ENCODE measurements at regions not wholly inside any gene's neighbourhood (a gene's known extent, or its start where the extent isn't known, plus 50 kb on each side); places are given as distances from the start of the nearest gene placed in this dataset.

DNA sequence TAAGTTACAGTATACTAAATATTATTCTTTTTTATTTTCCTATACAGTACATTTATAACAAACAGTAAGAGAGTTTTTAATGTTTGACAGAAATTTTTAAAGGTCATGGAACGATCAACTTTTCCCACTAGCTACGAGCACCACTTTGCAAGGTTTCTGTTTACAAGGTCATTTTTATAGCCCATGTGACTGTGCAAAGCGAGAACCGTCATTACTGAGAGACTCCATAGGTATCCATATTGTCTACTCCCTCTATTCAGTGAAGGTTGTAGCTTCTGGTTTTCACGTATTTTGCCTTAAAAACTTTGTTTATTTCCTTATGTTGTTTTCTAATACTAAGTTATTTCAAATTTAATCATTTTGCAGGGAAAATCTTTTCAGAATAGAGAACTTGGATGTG, 186.3 kb upstream of the RGMB start:
- TF ChIP-seq, protein P1, sequence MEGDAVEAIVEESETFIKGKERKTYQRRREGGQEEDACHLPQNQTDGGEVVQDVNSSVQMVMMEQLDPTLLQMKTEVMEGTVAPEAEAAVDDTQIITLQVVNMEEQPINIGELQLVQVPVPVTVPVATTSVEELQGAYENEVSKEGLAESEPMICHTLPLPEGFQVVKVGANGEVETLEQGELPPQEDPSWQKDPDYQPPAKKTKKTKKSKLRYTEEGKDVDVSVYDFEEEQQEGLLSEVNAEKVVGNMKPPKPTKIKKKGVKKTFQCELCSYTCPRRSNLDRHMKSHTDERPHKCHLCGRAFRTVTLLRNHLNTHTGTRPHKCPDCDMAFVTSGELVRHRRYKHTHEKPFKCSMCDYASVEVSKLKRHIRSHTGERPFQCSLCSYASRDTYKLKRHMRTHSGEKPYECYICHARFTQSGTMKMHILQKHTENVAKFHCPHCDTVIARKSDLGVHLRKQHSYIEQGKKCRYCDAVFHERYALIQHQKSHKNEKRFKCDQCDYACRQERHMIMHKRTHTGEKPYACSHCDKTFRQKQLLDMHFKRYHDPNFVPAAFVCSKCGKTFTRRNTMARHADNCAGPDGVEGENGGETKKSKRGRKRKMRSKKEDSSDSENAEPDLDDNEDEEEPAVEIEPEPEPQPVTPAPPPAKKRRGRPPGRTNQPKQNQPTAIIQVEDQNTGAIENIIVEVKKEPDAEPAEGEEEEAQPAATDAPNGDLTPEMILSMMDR (IDR thresholded peaks at IDR 0.05): no peak
- H3K4me3 ChIP-seq: no peak overlapping the region
- no peak overlapping the region for H3K27ac ChIP-seq
- H3K4me1 ChIP-seq: no peaks in the 10 kb centered on the region
- H3K27me3 ChIP-seq: no peaks in the 10 kb centered on the region
- DNase-seq (no peak), ATAC-seq (no peak)
- peaks cover 0 to 8% (median 0%) of the 10 kb centered on the region in 11 donors for H3K9me3 ChIP-seq
- WGBS, 2 donors: 77 to 83% methylated on average over 5 of the region's 5 CpGs
- H3K36me3 ChIP-seq: no peaks in the 10 kb centered on the region
- intact Hi-C loops (cut with DNase I): no loop called here

DNA sequence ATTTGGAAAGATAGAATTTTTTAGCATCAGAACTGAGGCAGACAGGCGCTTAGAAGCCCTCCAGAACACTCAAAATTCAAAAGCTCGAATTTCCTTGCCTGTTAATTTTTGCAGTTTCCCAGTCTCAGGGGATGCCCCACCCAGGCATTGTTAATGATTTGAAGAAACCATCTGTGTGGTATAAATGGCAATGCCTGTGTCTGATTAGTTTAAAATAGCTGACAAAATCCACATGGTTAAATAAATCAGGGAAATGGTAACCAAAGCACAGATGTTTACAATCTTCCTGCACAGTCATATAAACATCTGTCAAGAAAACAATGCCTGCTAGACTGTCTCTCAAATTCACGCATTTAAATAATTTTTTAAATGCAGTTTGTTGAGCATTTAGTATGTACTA, 185.2 kb upstream of the RGMB start:
- intact Hi-C loops (cut with DNase I): no loop called here
- 54 to 58% methylated on average over 3 of the region's 3 CpGs for WGBS, 2 donors
- no peaks in the 10 kb centered on the region for H3K36me3 ChIP-seq
- DNase-seq (no peak), ATAC-seq (no peak)
- no peak overlapping the region for H3K27ac ChIP-seq
- no peaks in the 10 kb centered on the region for H3K27me3 ChIP-seq
- no peak overlapping the region for H3K4me3 ChIP-seq
- TF ChIP-seq, protein P1 (IDR thresholded peaks at IDR 0.05): no peak
- H3K9me3 ChIP-seq: peaks cover 0 to 8% (median 0%) of the 10 kb centered on the region in 11 donors
- no peaks in the 10 kb centered on the region for H3K4me1 ChIP-seq

DNA sequence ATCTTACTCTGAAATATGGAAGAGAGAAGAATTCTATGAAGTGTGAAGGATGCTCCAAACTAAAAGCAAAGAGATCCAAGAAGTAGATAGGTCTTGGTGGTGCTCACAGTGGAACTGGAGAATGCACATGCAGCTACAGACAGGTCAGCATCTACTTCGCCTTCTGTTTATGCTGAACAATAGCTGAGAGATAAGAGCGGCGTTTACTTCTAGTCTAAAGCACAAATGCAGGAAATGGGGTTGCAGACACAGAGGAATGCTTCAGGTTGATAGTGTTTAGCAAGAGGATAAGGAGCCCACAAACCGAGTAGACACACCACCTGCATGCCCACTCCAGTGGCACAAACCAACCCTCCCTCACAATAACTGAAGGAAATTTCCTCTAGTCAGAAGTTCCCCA, 180.0 kb upstream of the RGMB start:
- 39 to 50% methylated on average over 4 of the region's 4 CpGs for WGBS, 2 donors
- H3K4me1 ChIP-seq: no peaks in the 10 kb centered on the region
- no peak overlapping the region for H3K27ac ChIP-seq
- TF ChIP-seq, protein P1 (IDR thresholded peaks at IDR 0.05): no peak
- H3K27me3 ChIP-seq: no peaks in the 10 kb centered on the region
- DNase-seq (no peak), ATAC-seq (no peak)
- H3K36me3 ChIP-seq: no peaks in the 10 kb centered on the region
- peaks cover 0 to 8% (median 0%) of the 10 kb centered on the region in 11 donors for H3K9me3 ChIP-seq
- no peak overlapping the region for H3K4me3 ChIP-seq
- intact Hi-C loops (cut with DNase I): no loop called here

DNA sequence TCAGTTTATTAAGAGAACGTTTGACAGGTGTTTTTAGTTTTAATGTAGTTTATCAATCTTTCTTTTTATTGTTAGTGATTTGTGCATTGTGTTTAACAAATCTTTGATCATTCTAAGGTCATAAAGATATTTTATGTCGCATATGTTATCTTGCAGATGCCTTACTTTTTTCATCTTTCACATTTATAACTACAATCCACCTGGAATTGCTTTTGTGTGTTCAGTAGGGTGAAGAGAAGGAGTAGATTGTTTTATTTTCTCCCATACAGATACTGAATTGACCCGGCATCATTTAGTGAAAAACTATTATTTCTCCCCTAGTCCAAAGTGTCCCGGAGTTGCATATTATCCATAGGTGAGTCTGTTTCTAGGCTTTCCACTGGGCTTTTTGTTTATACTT, 179.4 kb upstream of the RGMB start:
- TF ChIP-seq, protein P1 (IDR thresholded peaks at IDR 0.05): no peak
- 80 to 81% methylated on average over 4 of the region's 4 CpGs for WGBS, 2 donors
- no peaks in the 10 kb centered on the region for H3K36me3 ChIP-seq

More for the DNA sequence above, 179.4 kb upstream of the RGMB start:
- intact Hi-C loops (cut with DNase I): no loop called here
- Histone ChIP-seq H3K4me1 (no peaks in the 10 kb centered on the region), H3K4me3 (no peak overlapping the region), H3K9me3 (peaks cover 0 to 8% (median 0%) of the 10 kb centered on the region in 11 donors), H3K27me3 (no peaks in the 10 kb centered on the region), H3K27ac (no peak overlapping the region)
- ATAC-seq (no peak), DNase-seq (no peak)
